HEK293T (cell line): ENCODE measurements at regions not wholly inside any gene's neighbourhood (a gene's known extent, or its start where the extent isn't known, plus 50 kb on each side); places are given as distances from the start of the nearest gene placed in this dataset.

Experiments
- ARNT ChIP-seq: fragments of 450-650 bp; IDR thresholded peaks from 2 replicates; pipeline ENCODE4 v1.6.1; 2017; ENCODE audit warnings: mild to moderate bottlenecking
- BHLHE40 ChIP-seq: fragments of 450-650 bp; IDR thresholded peaks from 2 replicates; pipeline ENCODE4 v1.6.1; 2016; ENCODE audit warnings: mild to moderate bottlenecking, moderate library complexity, borderline replicate concordance
- ELF4 ChIP-seq: fragments of 450-650 bp; IDR thresholded peaks from 2 replicates; pipeline ENCODE4 v1.6.1; 2017; ENCODE audit warnings: antibody characterized with exemption
- FOXA1 ChIP-seq: fragments of 450-650 bp; IDR thresholded peaks from 2 replicates; pipeline ENCODE4 v1.6.1; 2016; ENCODE audit warnings: mild to moderate bottlenecking
- FOXK2 ChIP-seq: fragments of 450-650 bp; IDR thresholded peaks from 2 replicates; pipeline ENCODE4 v1.6.1; 2016; ENCODE audit warnings: mild to moderate bottlenecking
- FOXM1 ChIP-seq: fragments of 450-650 bp; IDR thresholded peaks from 2 replicates; pipeline ENCODE4 v1.6.1; 2017; ENCODE audit warnings: mild to moderate bottlenecking, borderline replicate concordance
- HDGF ChIP-seq: fragments of 450-650 bp; IDR thresholded peaks from 2 replicates; pipeline ENCODE4 v1.6.1; 2017; ENCODE audit warnings: antibody characterized with exemption, borderline replicate concordance
- L3MBTL2 ChIP-seq: fragments of 450-650 bp; conservative IDR thresholded peaks from 2 replicates; pipeline ENCODE4 v1.6.1; 2016; ENCODE audit warnings: mild to moderate bottlenecking
- LEF1 ChIP-seq: fragments of 450-650 bp; IDR thresholded peaks from 2 replicates; pipeline ENCODE4 v1.6.1; 2017; ENCODE audit warnings: mild to moderate bottlenecking, borderline replicate concordance
- SP1 ChIP-seq: fragments of 450-650 bp; IDR thresholded peaks from 2 replicates; pipeline ENCODE4 v1.6.1; 2017
- SUZ12 ChIP-seq: fragments of 450-650 bp; IDR thresholded peaks from 2 replicates; pipeline ENCODE4 v1.6.1; 2016; ENCODE audit warnings: mild to moderate bottlenecking
- TARDBP ChIP-seq: fragments of 450-650 bp; IDR thresholded peaks from 2 replicates; pipeline ENCODE4 v1.6.1; 2016

- TF ChIP-seq FOXM1 (no peak), LEF1 (no peak), SP1 (no peak), ARNT (no peak), L3MBTL2 (no peak), HDGF (no peak), FOXK2 (no peak), TARDBP (no peak), ELF4 (no peak), BHLHE40 (no peak), SUZ12 (no peak), FOXA1 (no peak)
These were observed 256.3 kb upstream of the TMCO5A start for GRCh38 chr15:37678124-37678523.
